Kidney (tissue), 13 donors: ENCODE measurements at regions not wholly inside any gene's neighbourhood (a gene's known extent, or its start where the extent isn't known, plus 50 kb on each side); places are given as distances from the start of the nearest gene placed in this dataset.

Experiments
- DNase-seq, 5 donors: peaks; one replicate each; pipeline ENCODE4 v3.0.0-alpha.2; 2013 to 2020
- FAIRE-seq: peaks from 2 replicates; lab custom pipeline; 2012; peaks lifted over from hg19 to GRCh38; lab: Jason Lieb, UNC
- H3K27ac ChIP-seq, 2 donors: one replicate each; pipeline ENCODE4 v1.7.0; 2013; ENCODE audit warnings: low read depth in 2 of 2, low read length in 2 of 2, inconsistent platforms in 1 of 2
- H3K27me3 ChIP-seq: one replicate; pipeline ENCODE4 v1.7.1; 2013; ENCODE audit warnings: low read length, inconsistent platforms; ENCODE audit not compliant: control insufficient read depth, insufficient read depth
- H3K36me3 ChIP-seq, 3 donors: one replicate each; pipeline versions ENCODE4 v1.7.0 to v1.7.1; 2013; ENCODE audit warnings: low read length in 3 of 3, control low read depth in 1 of 3, inconsistent platforms in 1 of 3; ENCODE audit not compliant: insufficient read depth in 3 of 3, control insufficient read depth in 2 of 3
- H3K4me1 ChIP-seq, 3 donors: one replicate each; pipeline versions ENCODE4 v1.7.0 to v1.7.1; 2013; ENCODE audit warnings: low read length in 3 of 3, inconsistent platforms in 1 of 3, low read depth in 1 of 3; ENCODE audit not compliant: control insufficient read depth in 2 of 3, insufficient read depth in 2 of 3
- H3K4me3 ChIP-seq, 3 donors: one replicate each; pipeline versions ENCODE4 v1.7.0 to v1.8.1; 2013; ENCODE audit warnings: low read length in 3 of 3, control low read depth in 1 of 3, inconsistent platforms in 1 of 3
- H3K9ac ChIP-seq, 3 donors: one replicate each; pipeline versions ENCODE4 v1.7.0 to v1.7.1; 2013; ENCODE audit warnings: low read length in 3 of 3, control low read depth in 1 of 3, inconsistent platforms in 1 of 3
- H3K9me3 ChIP-seq, 3 donors: one replicate each; pipeline versions ENCODE4 v1.7.0 to v1.7.1; 2013; ENCODE audit warnings: low read length in 3 of 3, control low read depth in 1 of 3, inconsistent platforms in 1 of 3; ENCODE audit not compliant: control insufficient read depth in 2 of 3, insufficient read depth in 1 of 3
- intact Hi-C: fragments of 100-400 bp; cut with DNase I; formaldehyde crosslinking; loops from one replicate; pipeline ENCODE4 v1.11.1; 2022
- TF ChIP-seq, protein P1 (sequence below): IDR thresholded peaks from 3 replicates; pipeline ENCODE4 v1.5.1; 2012; ENCODE audit warnings: mild to moderate bottlenecking, moderate library complexity, borderline replicate concordance; ENCODE audit not compliant: insufficient read depth; ENCODE audit errors: extremely low read depth
- donor health status: control.
- donor health status: control.
- donor health status: control.
- donor health status: control.
- donor health status: control.
- donor health status: DM: yes; HTN: yes; CAD: no.
- donor health status: Normal renal cell carcinoma (clear cell type).

DNA sequence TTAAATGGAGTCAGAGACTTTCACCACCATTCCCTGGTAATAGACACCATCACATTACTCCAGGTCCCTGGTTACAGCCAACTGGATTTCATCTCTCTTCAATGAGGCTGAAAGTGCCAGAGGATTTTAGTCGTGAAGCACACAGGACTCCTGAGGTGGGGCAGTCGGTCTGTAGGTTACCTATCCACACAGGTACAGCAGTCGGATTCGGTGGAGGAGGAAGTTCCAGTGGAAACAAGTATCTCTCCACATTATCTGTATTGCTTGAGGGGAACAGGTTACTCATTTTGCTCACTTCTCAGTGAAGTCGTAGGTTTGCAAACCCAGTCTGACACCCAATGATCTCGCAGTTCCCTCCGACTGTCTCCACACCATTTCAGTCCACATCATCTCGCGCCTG lies 82.3 kb upstream of the TMEM45B start:
- Histone ChIP-seq H3K36me3 (no peaks in the 10 kb centered on the region), H3K9me3 (no peaks in the 10 kb centered on the region), H3K27ac (no peak overlapping the region), H3K4me1 (peaks cover 0 to 3% (median 0%) of the 10 kb centered on the region in 3 donors), H3K4me3 (no peak overlapping the region), H3K9ac (no peak overlapping the region), H3K27me3 (no peaks in the 10 kb centered on the region)
- intact Hi-C loops, result no loop called here
- TF ChIP-seq, protein P1, sequence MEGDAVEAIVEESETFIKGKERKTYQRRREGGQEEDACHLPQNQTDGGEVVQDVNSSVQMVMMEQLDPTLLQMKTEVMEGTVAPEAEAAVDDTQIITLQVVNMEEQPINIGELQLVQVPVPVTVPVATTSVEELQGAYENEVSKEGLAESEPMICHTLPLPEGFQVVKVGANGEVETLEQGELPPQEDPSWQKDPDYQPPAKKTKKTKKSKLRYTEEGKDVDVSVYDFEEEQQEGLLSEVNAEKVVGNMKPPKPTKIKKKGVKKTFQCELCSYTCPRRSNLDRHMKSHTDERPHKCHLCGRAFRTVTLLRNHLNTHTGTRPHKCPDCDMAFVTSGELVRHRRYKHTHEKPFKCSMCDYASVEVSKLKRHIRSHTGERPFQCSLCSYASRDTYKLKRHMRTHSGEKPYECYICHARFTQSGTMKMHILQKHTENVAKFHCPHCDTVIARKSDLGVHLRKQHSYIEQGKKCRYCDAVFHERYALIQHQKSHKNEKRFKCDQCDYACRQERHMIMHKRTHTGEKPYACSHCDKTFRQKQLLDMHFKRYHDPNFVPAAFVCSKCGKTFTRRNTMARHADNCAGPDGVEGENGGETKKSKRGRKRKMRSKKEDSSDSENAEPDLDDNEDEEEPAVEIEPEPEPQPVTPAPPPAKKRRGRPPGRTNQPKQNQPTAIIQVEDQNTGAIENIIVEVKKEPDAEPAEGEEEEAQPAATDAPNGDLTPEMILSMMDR, result no peak
- DNase-seq, result peak in 1 of 5 donors; percentile 24
- no peak for FAIRE-seq

DNA sequence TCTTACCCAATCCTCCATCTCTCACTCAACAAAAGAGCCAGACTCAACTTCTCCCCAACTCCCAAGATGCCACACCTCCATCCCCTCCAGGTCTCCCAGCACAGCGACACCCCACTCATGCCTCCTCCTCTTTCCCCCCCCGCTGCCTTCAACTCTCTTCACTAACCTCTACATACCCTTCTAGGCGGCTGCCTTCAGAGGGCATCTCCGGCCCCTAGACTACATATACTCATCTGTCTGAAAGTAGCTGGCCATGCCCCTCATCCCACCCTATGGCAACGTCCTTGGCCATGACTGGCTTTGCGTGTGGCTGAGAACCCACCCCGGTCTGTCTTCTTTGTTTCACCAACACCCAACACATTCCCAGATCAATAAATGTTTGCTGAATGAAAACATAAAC lies 81.7 kb upstream of the TMEM45B start:
- Histone ChIP-seq H3K4me1 (peaks cover 0 to under 1% (median 0%) of the 10 kb centered on the region in 3 donors), H3K27ac (no peak overlapping the region), H3K27me3 (no peaks in the 10 kb centered on the region), H3K9ac (no peak overlapping the region), H3K36me3 (no peaks in the 10 kb centered on the region), H3K4me3 (no peak overlapping the region), H3K9me3 (no peaks in the 10 kb centered on the region)
- FAIRE-seq (no peak), DNase-seq (peak in 1 of 5 donors; percentile 26)
- intact Hi-C loops, result no loop called here
- TF ChIP-seq, protein P1, result no peak

DNA sequence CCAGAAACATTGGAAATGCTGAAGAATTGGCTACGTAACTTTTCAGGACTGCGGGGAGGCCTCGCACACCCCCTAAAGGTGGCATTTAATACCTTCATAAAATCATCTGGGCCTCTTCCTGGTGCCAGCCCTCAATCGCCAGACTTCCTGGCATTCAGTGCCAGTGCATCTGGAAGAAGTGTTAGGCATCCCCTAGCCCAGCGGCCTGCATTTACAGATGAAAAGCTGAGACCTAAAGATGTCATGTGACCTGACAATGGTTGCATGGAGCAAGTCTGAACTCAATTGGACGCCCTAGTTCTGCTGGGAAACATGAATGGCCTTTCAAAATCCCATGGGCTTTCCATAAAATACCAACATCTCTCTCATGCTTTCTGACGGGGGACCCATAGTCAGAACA lies 81.0 kb upstream of the TMEM45B start:
- no peak for FAIRE-seq
- DNase-seq, result no peak
- intact Hi-C loops, result no loop called here

More for the DNA sequence above, 81.0 kb upstream of the TMEM45B start:
- TF ChIP-seq, protein P1, result no peak
- H3K27ac ChIP-seq, result no peak overlapping the region
- H3K4me3 ChIP-seq, result no peak overlapping the region
- no peaks in the 10 kb centered on the region for H3K27me3 ChIP-seq
- no peak overlapping the region for H3K9ac ChIP-seq
- no peaks in the 10 kb centered on the region for H3K9me3 ChIP-seq
- H3K4me1 ChIP-seq, result no peaks in the 10 kb centered on the region
- H3K36me3 ChIP-seq, result no peaks in the 10 kb centered on the region
